ENCODE measurements at regions not wholly inside any gene's neighbourhood (a gene's known extent, or its start where the extent isn't known, plus 50 kb on each side); places are given as distances from the start of the nearest gene placed in this dataset.
"Not testable (repeated sequence)": the region's sequence is repeated elsewhere in the genome, so short reads cannot be mapped to it uniquely, and the experiment has no call there.

DNA sequence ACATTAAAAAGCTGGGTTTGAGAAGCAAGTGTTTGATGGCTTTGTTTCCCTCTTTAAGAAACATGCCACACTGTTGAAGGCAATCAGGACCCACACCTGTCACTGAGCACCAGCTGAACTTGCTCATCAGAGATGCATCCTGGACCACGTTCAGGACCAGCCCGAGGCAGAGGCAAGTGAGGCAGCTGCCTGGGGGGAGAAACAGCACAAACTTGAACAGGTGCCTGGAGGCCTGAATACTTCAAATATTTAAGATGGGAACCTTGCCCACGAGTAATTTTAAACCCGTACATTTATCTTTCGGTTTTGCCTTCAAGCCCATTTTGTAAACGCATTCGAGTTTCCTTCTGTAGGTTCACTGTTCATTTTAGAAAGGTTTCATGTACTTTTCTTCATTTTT, 421.3 kb downstream of the NYAP2 start:
- DNase-seq (ENCODE audit: low spot score): no peak

DNA sequence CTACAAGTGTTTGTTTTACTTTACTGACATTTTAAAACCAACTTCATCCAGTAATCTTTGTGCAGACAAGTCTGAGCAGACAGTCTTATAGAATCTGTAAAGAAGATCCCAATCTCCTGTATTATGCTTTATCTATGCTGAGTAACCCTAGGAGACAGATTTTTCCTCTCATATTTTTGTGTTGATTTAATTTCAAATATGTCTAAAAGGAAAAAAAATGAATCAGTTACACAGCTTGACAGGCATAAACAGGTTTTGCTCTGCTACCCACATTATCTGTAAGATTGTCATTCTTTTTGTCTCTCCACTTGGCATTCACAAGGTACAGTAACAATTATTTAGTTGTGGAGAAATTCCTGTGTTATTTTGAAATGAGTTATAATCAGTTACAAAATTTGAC, 415.0 kb downstream of the NYAP2 start:
- no peak for DNase-seq (ENCODE audit: low spot score)

DNA sequence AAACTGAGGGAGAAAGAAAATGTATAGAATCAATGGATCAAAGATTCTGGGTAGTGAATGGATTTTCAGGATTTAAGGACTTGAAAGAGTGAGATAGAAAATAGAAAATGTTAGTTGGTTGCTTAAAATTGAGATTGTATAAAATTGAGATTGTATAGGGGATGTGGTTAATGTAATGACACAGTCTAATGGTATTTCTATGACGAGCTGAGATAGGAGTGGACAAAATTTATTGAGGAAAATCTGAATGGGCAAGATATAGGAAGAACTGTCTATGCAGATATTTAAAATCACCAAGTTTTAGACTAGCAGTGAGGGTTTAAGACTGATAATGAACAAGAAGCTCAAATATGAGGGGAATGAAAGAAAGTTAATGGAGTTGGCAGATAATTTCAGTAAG, 406.6 kb downstream of the NYAP2 start:
- DNase-seq (ENCODE audit: low spot score): no peak

DNA sequence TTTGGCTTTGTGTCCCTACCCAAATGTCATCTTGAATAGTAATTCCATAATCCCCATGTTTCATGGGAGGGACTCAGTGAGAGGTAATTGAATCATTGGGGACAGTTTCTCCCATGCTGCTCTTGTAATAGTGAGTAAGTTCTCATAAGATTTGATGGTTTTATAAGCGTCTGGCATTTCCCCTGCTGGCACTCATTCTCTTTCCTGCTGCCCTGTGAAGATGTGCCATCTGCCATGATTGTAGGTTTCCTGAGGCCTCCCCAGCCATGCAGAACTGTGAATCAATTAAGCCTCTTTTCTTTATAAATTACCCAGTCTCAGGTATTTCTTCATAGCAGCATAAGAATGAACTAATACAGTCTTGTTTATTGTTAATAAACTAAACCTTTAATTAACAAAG, 402.6 kb downstream of the NYAP2 start:
- DNase-seq (ENCODE audit: low spot score): not testable (repeated sequence)

DNA sequence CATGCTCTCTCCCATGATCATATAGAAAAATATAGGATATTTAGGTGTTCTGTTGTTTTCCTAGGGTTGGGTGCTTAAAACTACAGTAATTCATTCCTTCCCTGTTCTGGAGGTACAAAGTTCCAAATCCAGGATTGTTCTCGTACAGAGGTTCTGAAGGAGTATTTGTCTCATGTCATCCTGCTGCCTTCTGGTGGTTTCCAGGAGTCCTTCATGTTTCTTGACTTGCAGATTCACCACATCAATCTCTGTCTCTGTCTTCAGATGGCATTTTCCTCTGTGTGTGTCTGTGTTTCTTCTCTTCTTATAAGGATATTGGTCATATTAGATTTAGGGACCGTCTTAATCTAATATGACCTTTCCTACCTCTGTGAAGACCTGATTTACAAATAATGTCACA, 397.9 kb downstream of the NYAP2 start:
- no peak for DNase-seq (ENCODE audit: low spot score)

DNA sequence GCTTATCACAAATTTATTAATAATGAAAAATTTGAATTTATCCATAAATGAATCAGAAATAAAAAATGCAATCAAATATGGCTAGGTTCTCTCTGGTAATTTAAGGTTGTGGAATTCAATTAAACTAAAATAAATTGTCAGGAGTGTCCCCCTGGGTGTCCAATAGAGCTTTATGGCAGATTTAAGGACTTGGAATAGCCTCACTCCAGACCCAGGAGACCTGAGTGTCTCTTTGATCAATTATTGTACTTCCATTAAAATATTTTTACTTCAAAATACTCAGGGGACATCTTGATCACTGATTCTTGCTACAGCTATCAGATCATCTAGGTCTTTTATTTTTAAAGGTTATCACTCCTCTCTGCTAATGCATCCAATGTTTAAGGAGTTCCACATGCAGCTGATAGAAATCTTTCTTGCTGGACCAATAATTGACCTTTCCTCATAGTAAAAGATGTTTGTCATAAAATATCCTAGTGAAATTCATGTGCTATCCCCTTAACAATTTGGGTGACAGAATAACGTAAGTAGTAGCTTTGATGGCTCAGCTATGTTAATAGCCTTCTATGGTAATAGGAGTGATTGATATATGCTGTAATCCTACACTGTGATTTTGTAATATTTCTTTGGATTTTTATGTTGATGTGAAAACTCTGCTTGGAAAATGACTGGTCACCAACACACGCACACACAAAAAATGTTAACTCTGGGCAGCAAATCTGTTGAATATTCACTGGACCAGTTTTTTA, 395.3 kb downstream of the NYAP2 start:
- DNase-seq (ENCODE audit: low spot score): no peak

DNA sequence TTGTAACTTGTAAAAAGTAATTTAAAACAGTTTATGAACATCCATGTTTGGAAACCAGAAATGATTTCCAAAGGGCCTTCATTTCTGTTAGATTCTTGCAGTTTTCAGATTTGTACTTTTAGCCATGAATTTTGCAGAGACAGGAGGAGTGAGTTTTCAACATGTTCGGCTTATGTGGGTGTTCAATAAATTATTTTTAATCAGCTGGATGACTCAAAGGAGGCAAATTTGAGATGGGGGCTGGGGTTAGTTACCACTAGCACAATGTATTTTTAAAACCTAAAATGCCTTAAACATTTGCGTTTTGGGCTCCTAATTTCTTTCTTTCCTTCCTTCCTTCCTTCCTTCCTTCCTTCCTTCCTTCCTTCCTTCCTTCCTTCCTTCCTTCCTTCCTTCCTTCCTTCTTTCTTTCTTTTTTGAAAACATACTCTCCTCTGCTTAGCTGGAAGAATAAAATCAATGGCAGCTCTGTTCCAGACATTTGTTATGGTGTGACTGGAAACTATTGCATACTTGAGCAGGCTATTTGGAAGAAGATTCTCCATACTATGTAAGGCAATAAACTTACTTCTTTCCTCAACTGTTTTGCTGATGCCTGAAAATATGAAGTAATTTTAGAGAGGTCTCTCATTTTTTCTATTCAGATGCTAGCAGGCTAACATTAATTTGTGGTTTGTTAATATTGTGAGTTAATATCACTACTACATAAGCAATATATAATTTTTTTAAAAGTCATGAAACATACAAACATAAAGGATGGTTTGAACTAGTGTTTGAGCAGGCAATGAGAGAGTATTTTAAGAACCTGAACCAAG, 394.4 kb downstream of the NYAP2 start:
- no peak for DNase-seq (ENCODE audit: low spot score)

DNA sequence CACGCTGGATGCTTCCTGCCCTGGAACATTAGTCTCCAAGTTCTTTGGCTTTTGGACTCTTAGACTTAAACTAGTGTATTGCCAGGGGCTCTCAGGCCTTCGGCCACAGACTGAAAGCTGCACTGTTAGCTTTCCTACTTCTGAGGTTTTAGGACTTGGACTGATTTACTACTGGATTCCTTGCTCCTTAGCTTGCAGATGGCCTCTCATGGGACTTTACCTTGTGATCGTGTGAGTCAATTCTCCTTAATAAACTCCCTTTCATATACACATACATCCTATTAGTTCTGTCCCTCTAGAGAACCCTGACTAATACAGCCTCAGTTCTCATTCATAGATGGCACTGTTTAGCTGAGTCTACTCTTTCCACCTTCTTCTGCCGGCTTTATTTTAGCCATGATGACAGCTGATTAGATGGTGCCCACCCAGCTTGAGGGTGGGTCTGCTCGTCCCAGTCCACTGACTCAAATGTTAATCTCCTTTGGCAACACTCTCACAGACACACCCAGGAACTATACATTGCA, 389.1 kb downstream of the NYAP2 start:
- no peak for DNase-seq (ENCODE audit: low spot score)

DNA sequence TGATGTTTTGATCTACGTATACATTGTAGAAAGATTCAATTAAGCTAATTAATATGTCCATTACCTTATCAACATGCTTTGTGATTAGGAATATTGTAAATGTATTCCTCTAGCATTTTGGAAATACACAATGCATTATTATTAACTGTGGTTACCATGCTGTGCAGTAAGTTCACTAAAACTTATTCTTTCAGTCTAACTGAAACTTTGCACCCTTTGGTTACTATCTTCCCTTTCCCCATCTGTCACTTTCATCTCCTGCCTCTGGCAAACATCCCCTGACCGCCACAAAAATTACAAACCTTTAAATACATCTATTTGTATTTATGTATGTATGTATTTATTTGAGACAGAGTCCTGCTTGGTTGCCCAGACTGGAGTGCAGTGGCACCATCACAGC, 388.0 kb downstream of the NYAP2 start:
- no peak for DNase-seq (ENCODE audit: low spot score)

DNA sequence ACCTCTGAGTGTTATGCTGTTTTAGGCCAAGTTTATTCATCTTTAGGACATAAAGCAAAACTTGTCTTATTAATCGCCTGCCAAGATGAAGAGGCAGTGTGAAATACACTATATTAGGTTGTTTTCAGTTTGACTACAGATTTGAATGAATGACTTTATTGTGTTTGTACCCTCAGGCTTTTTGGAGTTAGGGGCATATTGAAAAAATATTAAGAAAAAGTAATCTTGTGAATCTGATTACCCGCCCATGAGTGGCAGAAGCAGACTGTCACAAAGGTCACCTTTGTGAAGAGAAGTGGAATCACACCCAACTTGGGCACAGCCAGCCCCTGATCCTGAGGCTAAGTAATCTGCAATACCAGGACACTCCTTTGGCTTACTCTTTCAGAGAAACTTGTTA, 382.5 kb downstream of the NYAP2 start:
- DNase-seq (ENCODE audit: low spot score): no peak

DNA sequence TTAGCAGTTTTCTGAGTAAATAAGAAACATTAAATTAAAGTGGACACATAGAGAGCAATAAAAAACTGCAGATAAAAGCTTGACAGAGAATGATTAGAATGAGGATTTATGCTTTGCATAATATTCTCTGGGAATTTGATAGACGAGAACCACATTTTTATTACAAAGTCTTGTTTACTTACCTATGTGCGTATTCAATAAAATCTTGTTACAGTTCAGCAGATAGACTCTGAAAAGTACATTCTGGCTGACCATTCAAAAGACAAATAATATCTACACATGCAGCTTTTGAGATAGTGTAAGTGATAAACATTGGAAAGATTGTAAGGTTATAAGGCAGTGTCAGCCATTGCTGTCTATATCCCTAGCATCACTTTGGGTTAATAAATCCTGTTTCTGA, 381.6 kb downstream of the NYAP2 start:
- DNase-seq (ENCODE audit: low spot score): no peak

DNA sequence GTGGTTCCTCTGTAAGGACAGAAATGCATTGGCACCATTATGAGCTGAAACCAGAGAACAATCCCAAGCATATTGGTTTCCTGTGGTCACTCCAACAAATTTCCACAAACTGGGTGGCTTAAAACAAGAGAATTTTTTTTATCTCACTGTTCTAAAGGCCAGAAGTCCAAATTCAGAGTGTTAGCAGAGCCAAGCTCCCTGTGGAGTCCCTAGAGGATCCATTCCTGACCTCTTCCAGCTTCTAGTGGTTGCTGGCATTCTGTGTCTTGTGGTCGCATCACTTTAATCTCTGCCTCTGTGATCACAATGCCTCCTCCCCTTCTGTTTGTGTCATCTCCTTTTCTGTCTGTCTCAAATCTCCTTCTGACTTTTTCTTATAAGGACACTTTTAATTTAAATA, 380.3 kb downstream of the NYAP2 start:
- DNase-seq (ENCODE audit: low spot score): no peak

DNA sequence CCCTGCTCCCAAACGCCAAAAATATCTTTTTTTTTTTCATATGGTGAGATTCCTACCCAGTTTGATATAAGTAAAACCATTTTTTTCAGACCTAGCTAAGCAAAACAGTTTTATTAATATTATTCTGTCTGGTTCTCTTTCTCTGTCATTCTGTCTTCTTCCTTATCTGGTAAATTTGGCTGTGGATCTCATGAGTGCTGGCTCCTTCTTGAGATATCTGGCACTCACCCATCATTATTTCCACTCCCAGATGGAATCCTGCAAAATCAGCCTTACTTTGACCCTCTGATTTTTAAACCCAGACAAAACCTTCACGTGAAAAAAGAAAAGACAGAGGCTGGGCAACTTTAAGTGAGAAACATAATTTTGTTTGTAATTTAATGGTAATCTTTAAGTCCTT, 373.6 kb downstream of the NYAP2 start:
- DNase-seq (ENCODE audit: low spot score): no peak

DNA sequence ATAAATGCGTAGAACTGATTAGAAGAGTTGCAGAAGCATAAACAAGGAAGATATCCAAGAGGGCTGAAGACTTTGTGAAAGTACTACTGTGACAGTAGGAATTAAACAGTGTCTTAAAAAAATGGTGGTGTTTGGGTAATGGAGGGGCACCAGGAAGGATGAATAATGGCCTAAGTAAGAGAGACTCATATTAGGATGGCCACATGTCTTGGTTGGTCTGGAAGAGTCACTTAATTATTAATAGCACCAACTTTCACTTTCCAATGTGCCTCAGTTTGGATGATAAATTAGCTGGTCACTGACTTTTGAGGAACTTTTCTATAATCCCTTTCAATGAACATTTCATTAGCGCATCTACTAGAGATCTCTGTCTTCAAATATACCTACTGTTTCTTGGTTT, 372.2 kb downstream of the NYAP2 start:
- no peak for DNase-seq (ENCODE audit: low spot score)

DNA sequence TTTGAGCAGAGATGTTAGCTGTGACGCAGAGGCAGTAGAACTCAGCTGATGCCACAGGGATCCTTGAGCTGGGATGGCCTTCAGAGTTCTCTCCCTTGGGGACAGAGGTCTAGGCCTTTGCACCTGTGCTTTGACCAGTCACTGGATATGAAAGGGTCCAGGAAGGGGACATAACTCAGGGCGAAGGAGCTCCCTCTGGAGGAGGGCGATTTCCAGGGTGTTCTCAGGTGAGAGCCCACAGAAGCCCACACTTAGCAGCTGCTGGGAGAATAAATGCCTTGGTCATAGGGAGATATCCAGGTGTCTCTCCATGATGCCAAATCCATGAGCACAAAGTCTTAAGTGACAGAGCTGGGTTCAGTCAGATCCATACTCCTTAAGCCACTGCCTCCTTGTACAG, 369.2 kb downstream of the NYAP2 start:
- no peak for DNase-seq (ENCODE audit: low spot score)

DNA sequence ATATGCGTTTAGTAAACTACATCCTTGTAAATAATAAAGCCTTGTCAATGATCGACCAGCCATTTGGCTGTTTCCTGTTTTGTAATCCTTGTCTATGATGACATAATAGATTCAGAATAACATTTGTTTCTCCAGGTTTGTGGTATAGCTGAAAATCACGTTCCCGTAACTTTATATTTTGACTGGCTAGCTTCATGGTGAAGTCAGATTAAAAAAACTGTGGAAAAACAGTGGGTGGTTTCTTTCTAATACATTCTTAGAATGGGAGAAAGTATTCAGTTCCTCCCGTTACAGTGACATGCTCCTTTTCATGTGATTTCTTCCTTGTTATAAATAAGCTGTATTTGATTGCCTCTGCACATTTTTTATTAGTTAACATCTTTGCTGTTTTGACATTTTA, 366.9 kb downstream of the NYAP2 start:
- DNase-seq (ENCODE audit: low spot score): no peak

DNA sequence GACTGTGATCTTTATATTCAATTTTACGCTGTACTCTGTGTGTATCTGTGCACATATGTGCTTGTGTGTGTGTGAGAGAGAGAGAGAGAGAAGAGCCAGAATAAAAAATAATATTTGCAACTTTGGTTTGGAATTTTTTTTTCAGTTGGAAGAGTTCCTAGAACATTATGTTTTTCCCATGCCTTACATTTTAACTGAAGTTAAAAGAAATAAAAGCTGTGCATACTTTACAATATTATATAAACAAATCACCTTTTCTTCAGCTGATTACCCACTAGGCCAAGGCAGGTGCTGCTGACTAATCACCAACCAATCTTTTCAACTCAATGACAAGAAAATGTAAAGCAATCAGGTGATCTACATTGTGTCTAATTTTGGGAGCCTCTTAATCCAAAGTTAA, 366.3 kb downstream of the NYAP2 start:
- DNase-seq (ENCODE audit: low spot score): no peak

DNA sequence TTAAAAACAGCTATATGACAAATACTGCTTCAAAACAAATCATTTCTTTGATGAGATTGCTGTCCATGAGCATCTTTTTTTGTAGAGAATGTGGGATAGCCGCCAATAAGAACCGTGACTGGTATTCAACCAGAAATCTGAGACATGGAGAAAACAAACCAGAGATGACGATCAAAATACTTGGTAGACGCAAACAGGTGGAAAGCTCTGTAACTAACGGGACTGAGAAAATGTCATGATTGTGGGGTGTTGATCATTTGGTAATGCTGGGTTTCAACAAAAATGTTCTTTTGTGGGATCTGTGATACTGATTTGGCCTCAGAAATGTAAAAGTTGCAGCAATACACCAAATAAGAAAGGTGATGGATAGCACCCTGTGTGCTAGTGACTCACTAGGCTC, 364.8 kb downstream of the NYAP2 start:
- DNase-seq (ENCODE audit: low spot score): no peak

DNA sequence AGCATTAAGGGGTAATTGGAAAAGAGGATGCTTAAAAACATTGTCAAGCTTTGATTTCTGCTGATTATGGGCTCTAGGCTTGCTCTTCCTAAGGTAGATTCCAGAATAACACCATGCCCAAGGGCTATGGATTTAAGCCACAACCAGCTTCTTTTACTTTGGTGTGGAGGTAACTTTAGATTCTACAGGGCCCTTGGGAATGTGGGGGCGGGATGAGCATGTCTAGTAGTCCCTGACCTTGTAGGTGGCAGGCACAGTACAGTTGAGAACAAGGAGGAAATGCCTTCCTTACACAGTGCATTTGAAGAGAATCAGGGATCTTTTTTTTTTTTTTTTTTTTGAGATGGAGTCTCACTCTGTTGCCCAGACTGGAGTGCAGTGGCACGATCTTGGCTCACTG, 364.2 kb downstream of the NYAP2 start:
- DNase-seq (ENCODE audit: low spot score): no peak

DNA sequence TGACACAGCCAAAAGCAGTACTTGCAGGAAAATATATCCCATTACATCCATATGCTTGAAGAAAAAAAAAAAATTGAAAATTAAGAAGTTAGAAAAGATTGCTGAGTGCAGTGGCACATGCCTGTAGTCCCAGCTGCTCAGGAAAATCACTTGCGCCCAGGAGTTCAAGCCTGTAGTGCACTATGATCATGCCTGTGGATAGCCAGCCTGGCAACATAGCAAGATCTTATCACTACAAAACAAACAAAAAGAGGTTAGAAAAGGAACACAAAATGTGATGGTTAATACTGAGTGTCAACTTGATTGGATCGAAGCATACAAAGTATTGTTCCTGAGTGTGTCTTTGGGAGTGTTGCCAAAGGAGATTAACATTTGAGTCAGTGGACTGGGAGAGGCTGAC, 361.9 kb downstream of the NYAP2 start:
- no peak for DNase-seq (ENCODE audit: low spot score)

DNA sequence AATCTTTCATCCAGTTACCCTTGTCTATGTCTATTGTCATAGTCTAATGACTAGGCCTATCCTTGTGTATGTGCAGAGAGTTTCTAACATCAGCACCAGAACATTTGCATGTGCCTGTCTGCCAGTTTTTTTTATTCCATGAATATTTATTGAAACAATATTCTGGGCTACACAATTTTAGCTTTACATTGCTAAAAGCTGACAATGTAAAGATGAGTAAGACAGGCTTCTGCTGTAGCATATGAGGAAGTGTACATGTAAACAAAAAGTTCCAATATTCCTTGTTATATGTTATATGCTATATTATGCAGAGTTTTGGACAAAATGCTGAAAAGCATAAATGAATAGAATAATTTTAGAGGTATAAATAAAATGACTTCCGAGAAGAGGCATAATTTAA, 357.7 kb downstream of the NYAP2 start:
- no peak for DNase-seq (ENCODE audit: low spot score)

DNA sequence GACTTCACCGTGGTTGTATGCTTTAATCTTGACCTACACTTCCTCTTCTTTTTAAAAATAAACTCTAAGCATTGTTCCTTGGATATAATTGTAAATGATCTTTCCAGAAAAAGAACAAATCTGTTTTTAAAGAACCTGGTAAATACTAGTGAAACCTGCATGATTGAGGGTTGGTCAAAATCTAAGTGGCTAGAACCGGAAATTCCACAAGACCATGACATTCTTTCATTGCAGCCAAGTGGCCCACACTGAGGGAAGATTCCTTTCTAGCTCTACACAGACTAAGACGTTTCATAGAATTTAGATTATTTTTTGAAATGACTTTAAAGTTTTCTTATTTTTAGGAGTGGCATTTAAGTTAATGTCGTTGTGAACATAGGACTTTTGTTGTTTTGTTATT, 356.7 kb downstream of the NYAP2 start:
- DNase-seq (ENCODE audit: low spot score): no peak

DNA sequence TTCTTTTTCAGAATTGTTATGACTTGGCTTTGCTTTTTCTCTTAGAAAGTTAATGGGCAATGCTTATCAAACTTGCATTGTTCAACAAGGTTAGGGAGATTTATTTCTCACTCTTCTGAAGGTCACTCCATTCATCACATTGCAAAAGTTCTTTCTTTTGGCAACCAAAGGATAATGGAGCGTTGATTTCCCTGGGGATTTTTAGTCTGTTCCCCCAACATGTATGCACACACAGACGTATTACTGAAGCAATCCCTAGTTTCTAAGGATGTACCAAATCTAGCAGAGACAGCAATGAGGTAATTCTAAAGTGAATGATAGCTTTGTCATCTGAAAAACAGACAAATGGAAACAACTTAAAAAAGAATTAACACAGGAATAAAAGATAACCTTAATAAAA, 349.1 kb downstream of the NYAP2 start:
- DNase-seq (ENCODE audit: low spot score): no peak

DNA sequence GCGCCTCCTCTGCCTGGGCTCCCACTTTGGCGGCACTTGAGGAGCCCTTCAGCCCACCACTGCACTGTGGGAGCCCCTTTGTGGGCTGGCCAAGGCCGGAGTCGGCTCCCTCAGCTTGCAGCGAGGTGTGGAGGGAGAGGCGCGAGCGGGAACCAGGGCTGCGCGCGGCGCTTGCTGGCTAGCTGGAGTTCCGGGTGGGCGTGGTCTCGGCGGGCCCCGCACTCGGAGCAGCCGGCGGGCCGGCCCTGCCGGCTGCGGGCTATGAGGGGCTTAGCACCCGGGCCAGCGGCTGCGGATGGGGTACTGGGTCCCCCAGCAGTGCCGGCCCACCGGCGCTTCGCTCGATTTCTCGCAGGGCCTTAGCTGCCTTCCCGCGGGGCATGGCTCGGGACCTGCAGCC, 344.5 kb downstream of the NYAP2 start:
- DNase-seq (ENCODE audit: low spot score): not testable (repeated sequence)

All from CD4-positive, alpha-beta T cell treated with Interleukin-6 at 100 ng/mL for 8 hours (primary cell).